ENCODE measurements at regions not wholly inside any gene's neighbourhood (a gene's known extent, or its start where the extent isn't known, plus 50 kb on each side); places are given as distances from the start of the nearest gene placed in this dataset.

- TF ChIP-seq CTCF (conservative IDR thresholded peaks at IDR 0.05; ENCODE audit: low read length) (no peak), EZH2phosphoT487 (IDR thresholded peaks at IDR 0.05; ENCODE audit: borderline replicate concordance, low read depth, low read length) (no peak)
Observed at GRCh38 chr3:18672561-18672960, 247.4 kb upstream of the SATB1 start.

Measured in OCI-LY7 (cell line).